CD4-positive, alpha-beta T cell (primary cell): ENCODE measurements at regions not wholly inside any gene's neighbourhood (a gene's known extent, or its start where the extent isn't known, plus 50 kb on each side); places are given as distances from the start of the nearest gene placed in this dataset.

Source experiments
- ATAC-seq: fragments of 200-7000 bp; cut with Tn5 transposase; one replicate; pipeline ENCODE4 v1.10.0; 2022; ENCODE audit warnings: mild to moderate bottlenecking; ENCODE audit not compliant: poor library complexity
- CTCF ChIA-PET: fragments of 350-600 bp; sonication (Branson Sonifier 250); formaldehyde crosslinking; loops from one replicate; lab custom pipeline; 2021; ENCODE audit warnings: antibody characterized with exemption, inconsistent platforms; lab: Charles Lee
- POLR2A ChIA-PET: fragments of 350-600 bp; sonication (Branson Sonifier 250); formaldehyde crosslinking; loops from one replicate; lab custom pipeline; 2021; ENCODE audit warnings: antibody characterized with exemption, inconsistent platforms; lab: Charles Lee
- DNase-seq, 14 experiments: peaks; one replicate each; pipeline ENCODE4 v3.0.0-alpha.2; 2013 to 2020; ENCODE audit warnings: mixed read lengths in 2 of 14
- H3K27ac ChIP-seq, 2 donors: one replicate each; pipeline versions ENCODE4 v1.5.1 to v1.7.0; 2013; ENCODE audit warnings: low read length in 2 of 2, low read depth in 1 of 2, mild to moderate bottlenecking in 1 of 2
- H3K27me3 ChIP-seq, 2 experiments: 1 replicate in 1 of 2; 2 replicates in 1 of 2; pipeline versions ENCODE4 v1.6.1 to v1.7.0; 2013; ENCODE audit warnings: low read length in 2 of 2, control low read depth in 1 of 2, mild to moderate bottlenecking in 1 of 2, moderate library complexity in 1 of 2; ENCODE audit not compliant: insufficient read depth in 2 of 2, control insufficient read depth in 1 of 2
- H3K36me3 ChIP-seq: one replicate; pipeline ENCODE4 v1.6.1; 2013; ENCODE audit warnings: low read length, control low read depth; ENCODE audit not compliant: insufficient read depth
- H3K4me1 ChIP-seq: one replicate; pipeline ENCODE4 v1.6.1; 2013; ENCODE audit warnings: low read length, control low read depth; ENCODE audit not compliant: insufficient read depth
- H3K4me3 ChIP-seq: one replicate; pipeline ENCODE4 v1.5.1; 2013; ENCODE audit warnings: mild to moderate bottlenecking, low read length, moderate library complexity
- H3K9me3 ChIP-seq, 2 experiments: 1 replicate in 1 of 2; 2 replicates in 1 of 2; pipeline versions ENCODE4 v1.6.1 to v1.7.0; 2013; ENCODE audit warnings: low read length in 2 of 2, mild to moderate bottlenecking in 2 of 2, control low read depth in 1 of 2, moderate library complexity in 1 of 2; ENCODE audit not compliant: control insufficient read depth in 1 of 2, insufficient read depth in 1 of 2
- H3K27ac Mint-ChIP-seq: one replicate; pipeline ENCODE4 v1.8.0; 2020; ENCODE audit warnings: mixed read lengths
- H3K27me3 Mint-ChIP-seq: one replicate; pipeline ENCODE4 v1.8.0; 2021; ENCODE audit warnings: mixed read lengths
- H3K36me3 Mint-ChIP-seq: one replicate; pipeline ENCODE4 v1.8.0; 2021; ENCODE audit warnings: low read depth, mixed read lengths
- H3K4me1 Mint-ChIP-seq: one replicate; pipeline ENCODE4 v1.8.0; 2021; ENCODE audit warnings: low read depth, mixed read lengths
- H3K4me3 Mint-ChIP-seq: one replicate; pipeline ENCODE4 v1.8.0; 2020; ENCODE audit warnings: mild to moderate bottlenecking, mixed read lengths
- H3K9me3 Mint-ChIP-seq: one replicate; pipeline ENCODE4 v1.8.0; 2020; ENCODE audit warnings: mixed read lengths
- CTCF ChIP-seq: fragments of 200-600 bp; IDR thresholded peaks from one replicate; pipeline ENCODE4 v1.8.0; 2022; ENCODE audit warnings: antibody characterized with exemption, mild to moderate bottlenecking
- intact Hi-C, 2 experiments: fragments of 100-400 bp; cut with DNase I in 1 of 2; cut with micrococcal nuclease in 1 of 2; formaldehyde crosslinking; loops; one replicate each; pipeline versions ENCODE4 v1.15.1 to v1.9.0; 2023 to 2025; cut with DNase I, micrococcal nuclease

- Mint-ChIP-seq H3K27ac (no peak overlapping the region), H3K9me3 (peaks cover 7% of the 10 kb centered on the region), H3K36me3 (no peaks in the 10 kb centered on the region), H3K4me3 (no peak overlapping the region), H3K4me1 (no peaks in the 10 kb centered on the region), H3K27me3 (no peaks in the 10 kb centered on the region)
- H3K27ac ChIP-seq = no peak overlapping the region
- H3K9me3 ChIP-seq = peaks cover 3% of the 10 kb centered on the region in 2 experiments
- ATAC-seq (no peak), DNase-seq (no peak)
- POLR2A ChIA-PET = no interaction called here
- TF ChIP-seq CTCF = no peak
- intact Hi-C loops = no loop called here
- CTCF ChIA-PET = no interaction called here
- H3K4me1 ChIP-seq = no peaks in the 10 kb centered on the region
- no peaks in the 10 kb centered on the region for H3K36me3 ChIP-seq
- no peak overlapping the region for H3K4me3 ChIP-seq
- H3K27me3 ChIP-seq = no peaks in the 10 kb centered on the region
These were observed 372.6 kb upstream of the MPDZ start for GRCh38 chr9:13651969-13652663.

- peaks cover 7% of the 10 kb centered on the region for H3K9me3 Mint-ChIP-seq
- no peaks in the 10 kb centered on the region for H3K4me1 Mint-ChIP-seq
- H3K27me3 ChIP-seq = no peaks in the 10 kb centered on the region
- CTCF ChIA-PET = no interaction called here
- H3K27ac Mint-ChIP-seq = no peak overlapping the region
- no peak overlapping the region for H3K27ac ChIP-seq
- DNase-seq (no peak), ATAC-seq (no peak)
- H3K27me3 Mint-ChIP-seq = no peaks in the 10 kb centered on the region
- no peaks in the 10 kb centered on the region for H3K36me3 ChIP-seq
- no peaks in the 10 kb centered on the region for H3K36me3 Mint-ChIP-seq
- POLR2A ChIA-PET = no interaction called here
- H3K4me3 Mint-ChIP-seq = no peak overlapping the region
- H3K9me3 ChIP-seq = peaks cover 3% of the 10 kb centered on the region in 2 experiments
- intact Hi-C loops = no loop called here
- TF ChIP-seq CTCF = no peak
- H3K4me1 ChIP-seq = no peaks in the 10 kb centered on the region
- H3K4me3 ChIP-seq = no peak overlapping the region
These were observed 372.0 kb upstream of the MPDZ start for GRCh38 chr9:13651526-13651925.

- ChIA-PET CTCF (no interaction called here), POLR2A (no interaction called here)
- Mint-ChIP-seq H3K4me1 (no peaks in the 10 kb centered on the region), H3K36me3 (no peaks in the 10 kb centered on the region), H3K27ac (no peak overlapping the region), H3K9me3 (peaks cover 5% of the 10 kb centered on the region), H3K4me3 (no peak overlapping the region), H3K27me3 (no peaks in the 10 kb centered on the region)
- H3K27me3 ChIP-seq = no peaks in the 10 kb centered on the region
- no peak for DNase-seq
- no peak for ATAC-seq
- peaks cover 3% of the 10 kb centered on the region in 2 experiments for H3K9me3 ChIP-seq
- H3K4me1 ChIP-seq = no peaks in the 10 kb centered on the region
- no peak overlapping the region for H3K27ac ChIP-seq
- intact Hi-C loops = no loop called here
- TF ChIP-seq CTCF = no peak
- no peak overlapping the region for H3K4me3 ChIP-seq
- no peaks in the 10 kb centered on the region for H3K36me3 ChIP-seq
These were observed 369.2 kb upstream of the MPDZ start for GRCh38 chr9:13648676-13649075.
